IMR-90 (cell line): ENCODE measurements at regions not wholly inside any gene's neighbourhood (a gene's known extent, or its start where the extent isn't known, plus 50 kb on each side); places are given as distances from the start of the nearest gene placed in this dataset.

Experiments
- ATAC-seq: fragments of 200-7000 bp; cut with Tn5 transposase; 2 replicates; pipeline ENCODE4 v1.9.1; 2020; ENCODE audit warnings: low read depth, mild to moderate bottlenecking, moderate library complexity
- BruUV-seq: library from RNA; stranded (reverse); fragments of 400-500 nt; replicated peaks from 2 replicates; lab custom pipeline; 2021; lab: Mats Ljungman, UMichigan
- CTCF ChIA-PET: fragments of 300-600 bp; formaldehyde crosslinking; extraction: SDS; loops from one replicate; lab custom pipeline; 2021; ENCODE audit warnings: antibody characterized with exemption; lab: Yijun Ruan, JAX
- POLR2A ChIA-PET: fragments of 300-600 bp; sonication (Branson Sonifier 250); formaldehyde crosslinking; loops from one replicate; lab custom pipeline; 2022; ENCODE audit warnings: antibody characterized with exemption; ENCODE audit not compliant: unreplicated experiment; lab: Charles Lee
- DNase-seq: peaks from one replicate; pipeline ENCODE4 v3.0.0; 2013
- H2AFZ ChIP-seq: replicated peaks from 2 replicates; pipeline ENCODE3; 2013; ENCODE audit warnings: low read length, mild to moderate bottlenecking; ENCODE audit not compliant: poor library complexity
- H2AK5ac ChIP-seq: 2 replicates; pipeline ENCODE4 v1.6.1; 2013; ENCODE audit warnings: low read depth, low read length, inconsistent platforms
- H2AK9ac ChIP-seq: replicated peaks from 2 replicates; pipeline ENCODE3; 2013; ENCODE audit warnings: mild to moderate bottlenecking, low read depth, low read length, moderate library complexity; ENCODE audit not compliant: poor library complexity
- H2BK120ac ChIP-seq: 2 replicates; pipeline ENCODE4 v1.6.1; 2013; ENCODE audit warnings: low read depth, low read length, inconsistent platforms
- H2BK15ac ChIP-seq: 3 replicates; pipeline ENCODE4 v1.6.1; 2013; ENCODE audit warnings: low read depth, low read length, inconsistent platforms
- H2BK20ac ChIP-seq: 2 replicates; pipeline ENCODE4 v1.6.1; 2013; ENCODE audit warnings: low read depth, mild to moderate bottlenecking, inconsistent platforms, low read length, moderate library complexity
- H2BK5ac ChIP-seq: 2 replicates; pipeline ENCODE4 v1.6.1; 2013; ENCODE audit warnings: mild to moderate bottlenecking, low read depth, low read length, inconsistent platforms; ENCODE audit not compliant: poor library complexity, severe bottlenecking
- H3K14ac ChIP-seq: replicated peaks from 2 replicates; pipeline ENCODE4 v1.6.1; 2013; ENCODE audit warnings: low read depth, low read length, inconsistent platforms
- H3K18ac ChIP-seq: 2 replicates; pipeline ENCODE4 v1.6.1; 2013; ENCODE audit warnings: low read depth, low read length, control low read depth
- H3K23ac ChIP-seq: 2 replicates; pipeline ENCODE4 v1.6.1; 2013; ENCODE audit warnings: low read depth, low read length, inconsistent platforms
- H3K27ac ChIP-seq: 2 replicates; pipeline ENCODE4 v1.5.1; 2013; ENCODE audit warnings: mild to moderate bottlenecking, control low read depth, low read length; ENCODE audit not compliant: insufficient read depth
- H3K27me3 ChIP-seq: 2 replicates; pipeline ENCODE4 v1.6.1; 2013; ENCODE audit warnings: low read length; ENCODE audit not compliant: control insufficient read depth, insufficient read depth
- H3K36me3 ChIP-seq: 2 replicates; pipeline ENCODE4 v1.6.1; 2013; ENCODE audit warnings: low read length, mixed read lengths; ENCODE audit not compliant: control insufficient read depth, insufficient read depth
- H3K4ac ChIP-seq: 2 replicates; pipeline ENCODE4 v1.6.1; 2013; ENCODE audit warnings: low read depth, low read length, inconsistent platforms
- H3K4me1 ChIP-seq: 2 replicates; pipeline ENCODE4 v1.6.1; 2013; ENCODE audit warnings: low read length, mixed read lengths; ENCODE audit not compliant: control insufficient read depth, insufficient read depth
- H3K4me2 ChIP-seq: 2 replicates; pipeline ENCODE4 v1.6.1; 2013; ENCODE audit warnings: low read depth, mild to moderate bottlenecking, control low read depth, low read length, moderate library complexity
- H3K4me3 ChIP-seq: 2 replicates; pipeline ENCODE4 v1.5.1; 2013; ENCODE audit warnings: low read depth, mild to moderate bottlenecking, control low read depth, low read length, moderate library complexity; ENCODE audit not compliant: insufficient read depth
- H3K56ac ChIP-seq: 2 replicates; pipeline ENCODE4 v1.6.1; 2013; ENCODE audit warnings: low read length, inconsistent platforms; ENCODE audit not compliant: insufficient read depth; ENCODE audit errors: extremely low read depth
- H3K79me1 ChIP-seq, 2 experiments: 2 replicates each; pipeline ENCODE4 v1.6.1; 2013; ENCODE audit warnings: low read length in 2 of 2, inconsistent platforms in 1 of 2, low read depth in 1 of 2
- H3K9ac ChIP-seq: 2 replicates; pipeline ENCODE4 v1.6.1; 2013; ENCODE audit warnings: low read depth, low read length, control low read depth
- H3K9me1 ChIP-seq: 2 replicates; pipeline ENCODE4 v1.6.1; 2013; ENCODE audit warnings: low read length, inconsistent platforms; ENCODE audit not compliant: insufficient read depth
- H3K9me3 ChIP-seq: 2 replicates; pipeline ENCODE4 v1.6.1; 2013; ENCODE audit warnings: low read length; ENCODE audit not compliant: control insufficient read depth, insufficient read depth
- H4K20me1 ChIP-seq: 2 replicates; pipeline ENCODE4 v1.6.1; 2013; ENCODE audit warnings: low read length, inconsistent platforms; ENCODE audit not compliant: insufficient read depth
- H4K5ac ChIP-seq: 2 replicates; pipeline ENCODE4 v1.6.1; 2013; ENCODE audit warnings: mild to moderate bottlenecking, low read depth, low read length, control low read depth
- H4K8ac ChIP-seq, 2 experiments: 2 replicates each; pipeline ENCODE4 v1.6.1; 2013; ENCODE audit warnings: low read depth in 2 of 2, low read length in 2 of 2, control low read depth in 1 of 2, inconsistent platforms in 1 of 2
- H4K91ac ChIP-seq: 2 replicates; pipeline ENCODE4 v1.6.1; 2013; ENCODE audit warnings: low read depth, low read length, inconsistent platforms; ENCODE audit not compliant: insufficient read depth
- FOS ChIP-seq: fragments of 150-350 bp; IDR thresholded peaks from 2 replicates; pipeline ENCODE4 v1.6.1; 2016; ENCODE audit warnings: low read depth, low read length
- MAZ ChIP-seq: IDR thresholded peaks from 2 replicates; pipeline ENCODE4 v1.6.1; 2012; ENCODE audit warnings: low read depth, mild to moderate bottlenecking, low read length, improper control_type of control experiment, moderate library complexity, borderline replicate concordance
- MXI1 ChIP-seq: IDR thresholded peaks from 2 replicates; pipeline ENCODE4 v1.6.1; 2012; ENCODE audit warnings: low read depth, mild to moderate bottlenecking, low read length, moderate library complexity, borderline replicate concordance
- RAD21 ChIP-seq: IDR thresholded peaks from 2 replicates; pipeline ENCODE4 v1.6.1; 2012; ENCODE audit warnings: low read length, improper control_type of control experiment
- SMC3 ChIP-seq: fragments of 150-350 bp; IDR thresholded peaks from 2 replicates; pipeline ENCODE4 v1.6.1; 2016; ENCODE audit warnings: low read depth, mild to moderate bottlenecking, antibody characterized with exemption, low read length, moderate library complexity
- WGBS, 2 experiments: methylation state at CpG; one replicate each; pipeline versions ENCODE4 v1.1.5 to v1.1.7; 2013; ENCODE audit warnings: missing lambda C conversion rate in 2 of 2; ENCODE audit not compliant: insufficient read length in 1 of 2; ENCODE audit errors: extremely low coverage in 2 of 2; 5-methylcytosine and 5-hydroxymethylcytosine counted together
- dilution Hi-C: fragments of 300-500 bp; cut with HindIII; formaldehyde crosslinking; loops from one replicate; pipeline ENCODE4 v1.14.3; 2018; ENCODE audit warnings: low sequenced_read_pairs; ENCODE audit not compliant: unreplicated experiment
- in situ Hi-C: fragments of 300-500 bp; cut with MboI; formaldehyde crosslinking; loops from 3 replicates; pipeline ENCODE4 v1.14.3; 2019; ENCODE audit warnings: low sequenced_read_pairs, inconsistent platforms, mixed read lengths
- intact Hi-C: fragments of 100-400 bp; cut with micrococcal nuclease; formaldehyde crosslinking; loops from 2 replicates; pipeline ENCODE4 v1.10.0; 2022
- TF ChIP-seq, protein P1 (sequence below): fragments of 150-350 bp; IDR thresholded peaks from 2 replicates; pipeline ENCODE4 v1.6.1; 2016; ENCODE audit warnings: low read depth, mild to moderate bottlenecking, low read length, moderate library complexity, borderline replicate concordance
- TF ChIP-seq, protein P2 (sequence below): conservative IDR thresholded peaks from 2 replicates; pipeline ENCODE4 v1.5.1; 2012; ENCODE audit warnings: mild to moderate bottlenecking, low read depth, low read length, improper control_type of control experiment

DNA sequence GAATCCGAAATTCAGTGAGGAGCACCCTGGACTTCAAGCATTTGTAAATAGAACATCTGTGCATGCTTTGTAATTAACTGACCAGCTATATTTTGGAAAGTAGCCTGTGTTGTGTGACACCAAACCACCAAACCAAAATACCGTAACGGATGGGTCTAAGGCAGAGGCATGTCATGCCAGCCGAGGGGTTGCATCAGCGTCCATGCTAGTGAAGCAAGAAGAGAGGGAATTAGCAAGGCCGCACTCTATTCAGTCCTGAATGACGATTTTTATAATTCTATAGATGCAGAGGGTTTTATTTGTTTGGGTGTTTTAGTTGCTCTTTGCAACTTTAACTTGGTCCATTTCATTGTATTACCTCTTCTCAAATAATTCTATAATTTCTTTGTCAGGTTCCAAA is 116.8 kb upstream of the SMYD2 start:
- CTCF ChIA-PET: interaction anchor here (0.7 kb wide), 1 partner anchor 508 kb away, joined by 7 read pairs; no protein-coding TSS in a partner anchor

More for the DNA sequence above, 116.8 kb upstream of the SMYD2 start:
- Histone ChIP-seq H3K36me3 (no peaks in the 10 kb centered on the region), H2AK9ac (no peak overlapping the region), H3K9me3 (no peaks in the 10 kb centered on the region), H2BK5ac (no peak overlapping the region), H3K27me3 (no peaks in the 10 kb centered on the region; the same call in none of the 2 replicates), H2BK15ac (no peak overlapping the region), H3K27ac (no peak overlapping the region), H2AK5ac (no peak overlapping the region), H4K20me1 (no peaks in the 10 kb centered on the region), H3K56ac (no peak overlapping the region), H2BK20ac (no peak overlapping the region), H3K9me1 (no peaks in the 10 kb centered on the region), H3K4me3 (no peak overlapping the region), H2BK120ac (no peak overlapping the region), H3K4me2 (no peak overlapping the region), H3K14ac (no peak overlapping the region), H3K18ac (no peak overlapping the region), H3K79me1 (no peaks in the 10 kb centered on the region), H3K9ac (no peak overlapping the region), H3K23ac (no peak overlapping the region), H3K4me1 (no peaks in the 10 kb centered on the region), H3K4ac (no peak overlapping the region), H4K8ac (no peak overlapping the region), H4K5ac (no peak overlapping the region), H2AFZ (no peak overlapping the region), H4K91ac (no peak overlapping the region)
- in situ Hi-C loops (no loop called here), intact Hi-C loops (no loop called here), dilution Hi-C loops (no loop called here)
- POLR2A ChIA-PET: no interaction called here
- DNase-seq (no peak), ATAC-seq (no peak)
- TF ChIP-seq RAD21 (no peak), FOS (no peak), MAZ (no peak), MXI1 (no peak), SMC3 (no peak)
- TF ChIP-seq, protein P1, sequence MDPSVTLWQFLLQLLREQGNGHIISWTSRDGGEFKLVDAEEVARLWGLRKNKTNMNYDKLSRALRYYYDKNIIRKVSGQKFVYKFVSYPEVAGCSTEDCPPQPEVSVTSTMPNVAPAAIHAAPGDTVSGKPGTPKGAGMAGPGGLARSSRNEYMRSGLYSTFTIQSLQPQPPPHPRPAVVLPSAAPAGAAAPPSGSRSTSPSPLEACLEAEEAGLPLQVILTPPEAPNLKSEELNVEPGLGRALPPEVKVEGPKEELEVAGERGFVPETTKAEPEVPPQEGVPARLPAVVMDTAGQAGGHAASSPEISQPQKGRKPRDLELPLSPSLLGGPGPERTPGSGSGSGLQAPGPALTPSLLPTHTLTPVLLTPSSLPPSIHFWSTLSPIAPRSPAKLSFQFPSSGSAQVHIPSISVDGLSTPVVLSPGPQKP: no peak
- TF ChIP-seq, protein P2, sequence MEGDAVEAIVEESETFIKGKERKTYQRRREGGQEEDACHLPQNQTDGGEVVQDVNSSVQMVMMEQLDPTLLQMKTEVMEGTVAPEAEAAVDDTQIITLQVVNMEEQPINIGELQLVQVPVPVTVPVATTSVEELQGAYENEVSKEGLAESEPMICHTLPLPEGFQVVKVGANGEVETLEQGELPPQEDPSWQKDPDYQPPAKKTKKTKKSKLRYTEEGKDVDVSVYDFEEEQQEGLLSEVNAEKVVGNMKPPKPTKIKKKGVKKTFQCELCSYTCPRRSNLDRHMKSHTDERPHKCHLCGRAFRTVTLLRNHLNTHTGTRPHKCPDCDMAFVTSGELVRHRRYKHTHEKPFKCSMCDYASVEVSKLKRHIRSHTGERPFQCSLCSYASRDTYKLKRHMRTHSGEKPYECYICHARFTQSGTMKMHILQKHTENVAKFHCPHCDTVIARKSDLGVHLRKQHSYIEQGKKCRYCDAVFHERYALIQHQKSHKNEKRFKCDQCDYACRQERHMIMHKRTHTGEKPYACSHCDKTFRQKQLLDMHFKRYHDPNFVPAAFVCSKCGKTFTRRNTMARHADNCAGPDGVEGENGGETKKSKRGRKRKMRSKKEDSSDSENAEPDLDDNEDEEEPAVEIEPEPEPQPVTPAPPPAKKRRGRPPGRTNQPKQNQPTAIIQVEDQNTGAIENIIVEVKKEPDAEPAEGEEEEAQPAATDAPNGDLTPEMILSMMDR: no peak
- no CpG with 5 or more reads among the region's 7 CpGs for WGBS, 2 experiments
- no TSS peak for BruUV-seq
